Fibroblast of lung (primary cell): ENCODE measurements at regions not wholly inside any gene's neighbourhood (a gene's known extent, or its start where the extent isn't known, plus 50 kb on each side); places are given as distances from the start of the nearest gene placed in this dataset.

Source experiments
- DNase-seq, 2 donors: peaks; one replicate each; pipeline versions ENCODE4 v3.0.0 to v3.0.0-alpha.2; 2010; ENCODE audit warnings: low read depth in 2 of 2
- H2AFZ ChIP-seq: 2 replicates; pipeline ENCODE4 v1.5.1; 2012; ENCODE audit warnings: low read length, control low read depth, inconsistent platforms
- H3K27ac ChIP-seq: 2 replicates; pipeline ENCODE4 v1.5.1; 2011; ENCODE audit warnings: low read length, control low read depth; ENCODE audit not compliant: insufficient read depth
- H3K27me3 ChIP-seq: 2 replicates; pipeline ENCODE4 v1.5.1; 2011; ENCODE audit warnings: mild to moderate bottlenecking, low read length; ENCODE audit not compliant: control insufficient read depth, insufficient read depth
- H3K36me3 ChIP-seq: 2 replicates; pipeline ENCODE4 v1.5.1; 2011; ENCODE audit warnings: low read length; ENCODE audit not compliant: control insufficient read depth, insufficient read depth
- H3K4me1 ChIP-seq: 2 replicates; pipeline ENCODE4 v1.5.1; 2011; ENCODE audit warnings: low read length; ENCODE audit not compliant: control insufficient read depth, insufficient read depth; ENCODE audit errors: extremely low read depth
- H3K4me2 ChIP-seq: 2 replicates; pipeline ENCODE4 v1.5.1; 2011; ENCODE audit warnings: low read length, control low read depth; ENCODE audit not compliant: insufficient read depth; ENCODE audit errors: extremely low read depth
- H3K4me3 ChIP-seq, 4 experiments: fragments of 200-600 bp in 1 of 4; sonication (generic) in 1 of 4; replicated peaks in 1 of 4; 2 replicates each; pipeline ENCODE4 v1.5.1; 2011 to 2016; ENCODE audit warnings: low read length in 4 of 4, low read depth in 3 of 4, mild to moderate bottlenecking in 3 of 4, control low read depth in 2 of 4, inconsistent platforms in 1 of 4, mixed read lengths in 1 of 4; ENCODE audit not compliant: insufficient read depth in 1 of 4; ENCODE audit errors: control extremely low read depth in 1 of 4
- H3K79me2 ChIP-seq: 2 replicates; pipeline ENCODE4 v1.5.1; 2012; ENCODE audit warnings: mild to moderate bottlenecking, low read length, inconsistent platforms; ENCODE audit not compliant: control insufficient read depth, insufficient read depth
- H3K9ac ChIP-seq: 2 replicates; pipeline ENCODE4 v1.5.1; 2011; ENCODE audit warnings: mild to moderate bottlenecking, low read length, control low read depth; ENCODE audit not compliant: insufficient read depth
- H3K9me3 ChIP-seq: 2 replicates; pipeline ENCODE4 v1.5.1; 2012; ENCODE audit warnings: low read depth, low read length; ENCODE audit not compliant: control insufficient read depth, insufficient read depth
- H4K20me1 ChIP-seq: 2 replicates; pipeline ENCODE4 v1.5.1; 2011; ENCODE audit warnings: low read length; ENCODE audit not compliant: control insufficient read depth, insufficient read depth; ENCODE audit errors: extremely low read depth
- CTCF ChIP-seq, 2 donors: IDR thresholded peaks in 1 of 2; conservative IDR thresholded peaks in 1 of 2; 1 replicate in 1 of 2; 2 replicates in 1 of 2; pipeline ENCODE4 v1.5.1; 2011 to 2012; ENCODE audit warnings: low read length in 2 of 2, control low read depth in 1 of 2, inconsistent platforms in 1 of 2, low read depth in 1 of 2, mild to moderate bottlenecking in 1 of 2
- EZH2 ChIP-seq: IDR thresholded peaks from 2 replicates; pipeline ENCODE4 v1.5.1; 2012; ENCODE audit warnings: low read length, control low read depth, mild to moderate bottlenecking; ENCODE audit errors: missing control alignments

- Histone ChIP-seq H3K79me2 (no peaks in the 10 kb centered on the region), H3K9ac (no peak overlapping the region), H3K27me3 (no peaks in the 10 kb centered on the region), H3K36me3 (no peaks in the 10 kb centered on the region), H3K4me2 (no peak overlapping the region), H3K9me3 (no peaks in the 10 kb centered on the region), H4K20me1 (no peaks in the 10 kb centered on the region), H3K4me3 (no peak overlapping the region), H3K4me1 (no peaks in the 10 kb centered on the region), H3K27ac (no peak overlapping the region), H2AFZ (no peak overlapping the region)
- DNase-seq = no peak
- TF ChIP-seq EZH2 (no peak), CTCF (conservative IDR thresholded peaks at IDR 0.05 in 1 of 2, IDR thresholded peaks at IDR 0.05 in 1 of 2; ENCODE audit: low read depth in 1 of 2, low read length in 2 of 2) (no peak)
Measured at GRCh38 chr10:44016589-44017482, 368.1 kb downstream of the CXCL12 start.

GRCh38 chr10:44015702-44016500, 367.2 kb upstream of the ZNF32 start:
- TF ChIP-seq CTCF (conservative IDR thresholded peaks at IDR 0.05 in 1 of 2, IDR thresholded peaks at IDR 0.05 in 1 of 2; ENCODE audit: low read depth in 1 of 2, low read length in 2 of 2) = no peak
- TF ChIP-seq EZH2 = no peak
- H3K79me2 ChIP-seq = no peaks in the 10 kb centered on the region
- no peak overlapping the region for H3K27ac ChIP-seq
- H3K9ac ChIP-seq = no peak overlapping the region
- H3K9me3 ChIP-seq = no peaks in the 10 kb centered on the region
- H3K27me3 ChIP-seq = no peaks in the 10 kb centered on the region
- DNase-seq = no peak
- no peaks in the 10 kb centered on the region for H3K36me3 ChIP-seq
- H3K4me1 ChIP-seq = no peaks in the 10 kb centered on the region
- H2AFZ ChIP-seq = no peak overlapping the region
- H3K4me3 ChIP-seq = no peak overlapping the region
- no peak overlapping the region for H3K4me2 ChIP-seq
- no peaks in the 10 kb centered on the region for H4K20me1 ChIP-seq

GRCh38 chr10:44014644-44015250, 366.1 kb upstream of the ZNF32 start:
- Histone ChIP-seq H3K27me3 (peaks cover 1% of the 10 kb centered on the region), H4K20me1 (no peaks in the 10 kb centered on the region), H3K9ac (no peak overlapping the region), H3K36me3 (no peaks in the 10 kb centered on the region), H3K4me3 (no peak overlapping the region), H3K9me3 (no peaks in the 10 kb centered on the region), H2AFZ (no peak overlapping the region), H3K4me2 (no peak overlapping the region), H3K27ac (no peak overlapping the region), H3K79me2 (no peaks in the 10 kb centered on the region), H3K4me1 (no peaks in the 10 kb centered on the region)
- no peak for DNase-seq
- no peak for TF ChIP-seq EZH2
- no peak for TF ChIP-seq CTCF (conservative IDR thresholded peaks at IDR 0.05 in 1 of 2, IDR thresholded peaks at IDR 0.05 in 1 of 2; ENCODE audit: low read depth in 1 of 2, low read length in 2 of 2)
